GM10266 (cell line): ENCODE measurements at regions not wholly inside any gene's neighbourhood (a gene's known extent, or its start where the extent isn't known, plus 50 kb on each side); places are given as distances from the start of the nearest gene placed in this dataset.

Experiments
- DNase-seq: peaks from one replicate; pipeline ENCODE4 v3.0.0; 2012; ENCODE audit errors: extremely low spot score
- CTCF ChIP-seq: IDR thresholded peaks from 2 replicates; pipeline ENCODE4 v1.5.1; 2012; ENCODE audit warnings: mild to moderate bottlenecking, low read depth; ENCODE audit not compliant: control insufficient read depth, insufficient read depth; ENCODE audit errors: missing control alignments

- TF ChIP-seq CTCF = no peak
- DNase-seq = no peak
Measured at GRCh38 chr7:42340436-42340835, 103.4 kb upstream of the GLI3 start.

DNA sequence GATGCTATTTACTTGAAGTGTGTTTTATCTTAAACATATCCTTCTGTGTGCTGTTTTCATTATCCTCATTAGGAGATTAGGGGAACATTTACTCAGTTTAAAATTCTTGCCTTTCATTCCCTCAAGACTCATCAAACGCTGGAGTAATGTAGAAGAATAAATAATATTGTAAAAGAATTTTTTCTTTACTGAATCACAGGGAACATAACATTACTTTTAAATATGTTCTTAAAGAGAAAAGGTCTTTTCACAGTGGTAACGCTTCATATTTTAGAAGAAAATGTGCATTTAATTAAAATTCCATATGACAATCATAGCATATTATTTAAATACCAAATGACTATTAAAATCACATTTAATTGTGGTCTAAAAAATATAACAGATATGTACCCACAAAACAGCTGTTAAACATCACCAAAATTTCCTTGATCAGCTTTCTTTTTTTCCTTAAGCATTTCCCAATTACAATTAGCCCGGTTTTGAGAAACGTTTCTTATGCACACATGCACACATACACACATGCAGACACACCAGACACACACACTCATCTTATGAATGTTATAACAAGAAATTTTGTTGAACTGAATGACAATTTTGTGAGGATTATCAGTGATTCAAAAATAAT, 102.0 kb upstream of the GLI3 start:
- no peak for TF ChIP-seq CTCF
- DNase-seq = no peak

- DNase-seq = no peak
- TF ChIP-seq CTCF = no peak
Measured at GRCh38 chr7:42338231-42338915, 101.4 kb upstream of the GLI3 start.

- TF ChIP-seq CTCF = no peak
- no peak for DNase-seq
Measured at GRCh38 chr7:42337225-42337905, 100.4 kb upstream of the GLI3 start.

- TF ChIP-seq CTCF = no peak
- no peak for DNase-seq
Measured at GRCh38 chr7:42332605-42333222, 95.7 kb upstream of the GLI3 start.

DNA sequence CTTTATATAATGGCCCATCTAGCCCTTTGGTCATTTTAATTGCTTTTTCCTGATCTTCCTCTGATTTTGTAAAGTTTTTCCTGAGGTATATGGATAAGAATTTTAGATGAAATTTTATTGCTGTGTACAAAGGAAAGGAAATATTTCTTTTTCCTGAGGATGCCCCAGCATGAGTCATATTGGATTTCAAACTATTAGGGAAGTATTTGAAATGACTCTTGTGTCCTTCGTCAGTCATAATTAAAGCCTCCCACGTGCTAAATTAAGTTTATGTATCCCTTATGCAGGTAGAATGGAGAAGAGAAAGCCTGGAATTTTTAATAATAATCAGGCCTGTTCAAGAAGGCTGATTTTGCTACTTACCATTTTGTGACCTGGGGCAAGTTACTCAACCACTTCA, 82.6 kb upstream of the GLI3 start:
- DNase-seq = no peak
- TF ChIP-seq CTCF = no peak
